Testis (tissue), 2 donors: ENCODE measurements at regions not wholly inside any gene's neighbourhood (a gene's known extent, or its start where the extent isn't known, plus 50 kb on each side); places are given as distances from the start of the nearest gene placed in this dataset.

Experiments
- DNase-seq: peaks from one replicate; pipeline ENCODE4 v3.0.0-alpha.2; 2019
- H3K27ac ChIP-seq, 2 donors: fragments of 200-600 bp; sonication (generic); one replicate each; pipeline ENCODE4 v1.5.1; 2019
- H3K27me3 ChIP-seq: fragments of 200-600 bp; sonication (generic); one replicate; pipeline ENCODE4 v1.5.1; 2019
- H3K36me3 ChIP-seq: fragments of 200-600 bp; sonication (generic); one replicate; pipeline ENCODE4 v1.5.1; 2017; ENCODE audit warnings: low read depth; ENCODE audit errors: missing control alignments
- H3K4me1 ChIP-seq: fragments of 200-600 bp; sonication (generic); one replicate; pipeline ENCODE4 v1.5.1; 2019
- H3K4me3 ChIP-seq, 2 donors: fragments of 200-600 bp; sonication (generic); one replicate each; pipeline ENCODE4 v1.5.1; 2017 to 2019
- H3K9me3 ChIP-seq: fragments of 200-600 bp; sonication (generic); one replicate; pipeline ENCODE4 v1.5.1; 2017
- POLR2A ChIP-seq: fragments of 450-650 bp; IDR thresholded peaks from one replicate; pipeline ENCODE4 v1.6.1; 2017; ENCODE audit warnings: antibody characterized with exemption, mild to moderate bottlenecking, moderate library complexity
- WGBS, 2 donors: methylation state at CpG; one replicate each; pipeline ENCODE4 v1.1.5; 2018; 5-methylcytosine and 5-hydroxymethylcytosine counted together
- intact Hi-C: fragments of 100-400 bp; cut with DNase I; formaldehyde crosslinking; loops from one replicate; pipeline ENCODE4 v1.15.1; 2023; ENCODE audit warnings: low total_unique reads
- TF ChIP-seq, protein P1 (sequence below), 3 experiments: fragments of 450-650 bp in 2 of 3; fragments of 200-600 bp in 1 of 3; sonication (generic) in 1 of 3; IDR thresholded peaks; one replicate each; pipeline ENCODE4 v1.5.1; 2016 to 2019; ENCODE audit warnings: antibody characterized with exemption in 3 of 3, mild to moderate bottlenecking in 2 of 3, moderate library complexity in 1 of 3

DNA sequence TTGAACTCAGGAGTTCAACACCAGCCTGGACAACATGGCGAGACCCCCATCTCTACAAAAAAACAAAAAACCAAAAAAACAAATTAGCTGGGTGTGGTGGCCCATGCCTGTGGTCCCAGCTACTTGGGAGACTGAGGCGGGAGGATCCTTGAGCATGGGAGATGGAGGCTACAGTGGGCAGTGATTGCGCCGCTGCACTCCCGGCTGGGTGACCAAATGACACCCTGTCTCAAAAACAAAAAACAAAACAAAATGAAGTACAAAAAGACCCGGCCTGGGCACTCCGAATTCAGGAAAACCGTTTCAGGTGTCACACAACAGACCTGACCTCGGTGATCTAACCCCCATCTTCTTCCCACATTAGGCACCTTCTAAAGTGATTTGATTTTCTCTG lies 65.5 kb downstream of the INSIG1 start:
- Histone ChIP-seq H3K27me3 (no peaks in the 10 kb centered on the region), H3K9me3 (no peaks in the 10 kb centered on the region), H3K4me3 (no peak overlapping the region), H3K4me1 (peaks cover 5% of the 10 kb centered on the region), H3K36me3 (no peaks in the 10 kb centered on the region), H3K27ac (no peak overlapping the region)
- TF ChIP-seq, protein P1, sequence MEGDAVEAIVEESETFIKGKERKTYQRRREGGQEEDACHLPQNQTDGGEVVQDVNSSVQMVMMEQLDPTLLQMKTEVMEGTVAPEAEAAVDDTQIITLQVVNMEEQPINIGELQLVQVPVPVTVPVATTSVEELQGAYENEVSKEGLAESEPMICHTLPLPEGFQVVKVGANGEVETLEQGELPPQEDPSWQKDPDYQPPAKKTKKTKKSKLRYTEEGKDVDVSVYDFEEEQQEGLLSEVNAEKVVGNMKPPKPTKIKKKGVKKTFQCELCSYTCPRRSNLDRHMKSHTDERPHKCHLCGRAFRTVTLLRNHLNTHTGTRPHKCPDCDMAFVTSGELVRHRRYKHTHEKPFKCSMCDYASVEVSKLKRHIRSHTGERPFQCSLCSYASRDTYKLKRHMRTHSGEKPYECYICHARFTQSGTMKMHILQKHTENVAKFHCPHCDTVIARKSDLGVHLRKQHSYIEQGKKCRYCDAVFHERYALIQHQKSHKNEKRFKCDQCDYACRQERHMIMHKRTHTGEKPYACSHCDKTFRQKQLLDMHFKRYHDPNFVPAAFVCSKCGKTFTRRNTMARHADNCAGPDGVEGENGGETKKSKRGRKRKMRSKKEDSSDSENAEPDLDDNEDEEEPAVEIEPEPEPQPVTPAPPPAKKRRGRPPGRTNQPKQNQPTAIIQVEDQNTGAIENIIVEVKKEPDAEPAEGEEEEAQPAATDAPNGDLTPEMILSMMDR (IDR thresholded peaks at IDR 0.05), result no peak
- TF ChIP-seq POLR2A, result no peak
- DNase-seq, result no peak
- WGBS, 2 donors, result 95 to 99% methylated on average over 9 of the region's 9 CpGs
- intact Hi-C loops, result no loop called here

DNA sequence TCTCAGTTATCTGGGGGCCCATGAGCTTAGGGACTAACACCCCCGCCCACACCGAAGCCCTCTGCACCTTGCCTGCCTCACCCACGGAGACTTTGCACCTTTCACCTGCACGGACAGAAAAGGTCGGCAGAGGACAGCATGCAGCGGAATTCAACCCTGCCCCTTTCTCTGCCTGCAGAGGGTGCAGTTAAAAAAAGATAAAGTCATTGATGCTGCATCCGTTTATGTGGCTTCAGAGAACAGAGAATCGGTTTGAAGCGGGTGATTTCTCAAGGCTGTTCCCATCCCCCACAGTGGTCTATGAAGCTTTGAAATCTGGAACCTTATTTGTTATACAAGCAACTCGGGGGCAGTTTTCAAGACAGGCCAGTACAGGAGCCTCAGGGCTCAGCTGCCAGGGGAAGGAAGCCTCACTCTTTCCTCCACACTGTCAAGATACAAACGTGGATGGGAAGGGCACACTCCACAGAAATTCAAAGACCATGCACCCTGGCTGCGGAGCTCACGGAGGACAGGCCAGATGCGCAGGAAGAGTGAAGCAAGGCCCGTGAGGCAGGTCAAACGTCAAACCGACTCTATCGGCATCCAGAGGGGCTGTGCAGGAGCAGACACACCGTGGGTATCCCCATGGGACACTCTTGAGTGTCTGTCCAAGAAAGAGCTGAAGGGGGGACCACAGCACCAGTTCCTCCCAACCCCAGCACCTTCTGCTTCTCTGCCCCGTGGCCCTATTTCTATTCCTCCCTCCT lies 66.3 kb downstream of the INSIG1 start:
- Histone ChIP-seq H3K27me3 (no peaks in the 10 kb centered on the region), H3K36me3 (no peaks in the 10 kb centered on the region), H3K4me3 (no peak overlapping the region), H3K4me1 (no peaks in the 10 kb centered on the region), H3K9me3 (no peaks in the 10 kb centered on the region), H3K27ac (no peak overlapping the region)
- TF ChIP-seq POLR2A, result no peak
- TF ChIP-seq, protein P1 (IDR thresholded peaks at IDR 0.05), result no peak
- intact Hi-C loops, result no loop called here
- 73 to 77% methylated on average over 20 of the region's 20 CpGs for WGBS, 2 donors
- DNase-seq, result no peak

DNA sequence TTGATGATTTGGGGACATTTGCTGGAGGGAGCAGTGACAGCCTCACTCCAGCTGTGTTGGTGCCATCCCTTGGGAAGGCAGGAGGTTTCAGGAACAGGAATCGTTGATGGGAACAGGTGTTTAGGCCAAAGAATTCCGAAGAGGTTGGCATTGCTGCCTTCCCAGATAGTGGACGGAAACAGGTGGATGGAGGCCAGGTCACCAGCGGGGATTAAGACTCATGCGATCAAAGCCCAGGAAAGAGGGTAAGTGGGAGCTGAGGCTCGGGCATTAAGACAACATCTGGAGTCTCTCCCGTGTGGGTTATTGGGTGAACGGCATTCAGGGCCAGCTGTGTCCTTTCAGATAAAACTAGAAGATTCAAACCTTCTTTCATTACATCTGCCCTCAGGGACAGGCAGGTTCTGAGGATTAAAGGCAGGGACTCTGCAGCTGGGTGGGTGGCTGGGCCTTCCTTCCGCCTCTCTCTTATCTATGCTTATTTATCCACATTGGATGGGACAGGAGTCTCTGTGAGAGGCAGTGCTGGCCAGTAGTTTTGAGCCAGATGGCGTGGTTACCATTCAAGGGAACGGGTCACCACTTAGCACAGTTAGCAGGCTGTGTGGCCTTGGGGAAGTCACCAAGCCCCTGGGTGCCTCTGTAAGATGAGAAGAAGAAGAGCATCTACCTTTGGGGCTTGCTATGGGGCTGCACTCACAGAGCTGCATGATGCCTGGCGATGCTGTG lies 67.6 kb downstream of the INSIG1 start:
- Histone ChIP-seq H3K4me3 (no peak overlapping the region), H3K4me1 (no peaks in the 10 kb centered on the region), H3K27me3 (no peaks in the 10 kb centered on the region), H3K27ac (no peak overlapping the region), H3K36me3 (no peaks in the 10 kb centered on the region), H3K9me3 (no peaks in the 10 kb centered on the region)
- no peak for DNase-seq
- WGBS, 2 donors, result 82% methylated on average over 11 to 12 of the region's 12 CpGs
- intact Hi-C loops, result no loop called here
- no peak for TF ChIP-seq POLR2A
- TF ChIP-seq, protein P1 (IDR thresholded peaks at IDR 0.05), result no peak

DNA sequence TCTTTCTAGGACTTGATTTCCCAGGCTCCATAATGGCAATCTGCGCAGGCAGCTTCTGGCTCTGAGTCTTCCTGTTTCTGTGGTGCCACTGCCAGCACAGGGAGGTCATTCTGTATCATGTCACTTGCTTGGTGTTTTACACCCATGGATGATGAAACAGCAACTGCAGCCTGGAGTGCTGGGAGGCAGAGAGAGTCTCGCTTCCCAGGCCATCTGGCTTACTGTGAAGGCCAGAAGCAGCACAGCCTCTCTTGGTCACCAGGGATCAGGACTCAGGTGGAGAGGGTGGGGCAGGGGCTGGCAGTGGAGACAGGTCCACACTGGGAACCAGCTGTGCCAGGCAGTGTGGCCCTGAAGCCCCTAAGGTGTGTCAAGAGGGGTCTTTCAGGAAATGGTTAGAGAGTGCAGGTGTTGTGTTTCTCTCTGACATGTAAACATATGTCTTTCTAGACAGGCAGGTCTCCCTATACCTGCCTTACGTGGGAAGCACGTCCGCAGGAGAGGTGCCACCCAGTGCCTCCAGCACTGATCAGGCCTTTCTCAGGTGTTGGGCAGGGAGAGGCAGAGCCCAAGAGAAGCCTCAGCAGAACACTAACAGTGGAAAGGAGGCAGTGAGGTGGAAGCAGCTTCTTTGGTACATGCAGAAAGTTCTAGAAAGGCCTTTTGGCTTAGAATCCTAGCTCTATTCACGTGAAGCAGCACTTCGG lies 71.4 kb downstream of the INSIG1 start:
- no peak for DNase-seq
- TF ChIP-seq, protein P1 (IDR thresholded peaks at IDR 0.05), result no peak
- TF ChIP-seq POLR2A, result no peak
- intact Hi-C loops, result no loop called here
- Histone ChIP-seq H3K9me3 (no peaks in the 10 kb centered on the region), H3K4me3 (no peak overlapping the region), H3K27ac (no peak overlapping the region), H3K4me1 (no peaks in the 10 kb centered on the region), H3K27me3 (no peaks in the 10 kb centered on the region), H3K36me3 (no peaks in the 10 kb centered on the region)
- 85 to 88% methylated on average over 7 of the region's 7 CpGs for WGBS, 2 donors
